ENCODE measurements at regions not wholly inside any gene's neighbourhood (a gene's known extent, or its start where the extent isn't known, plus 50 kb on each side); places are given as distances from the start of the nearest gene placed in this dataset.

GRCh38 chr6:95469511-95469910, 107.8 kb upstream of the MANEA start:
- H3K4me3 Mint-ChIP-seq = no peak overlapping the region
- H3K4me1 Mint-ChIP-seq = no peaks in the 10 kb centered on the region
- peaks cover 3% of the 10 kb centered on the region for H3K27me3 Mint-ChIP-seq
- POLR2A ChIA-PET = no interaction called here
- CTCF ChIA-PET = no interaction called here
- no peaks in the 10 kb centered on the region for H3K36me3 Mint-ChIP-seq (ENCODE audit: low read depth)
- H3K9me3 Mint-ChIP-seq (ENCODE audit: low read depth) = no peaks in the 10 kb centered on the region
- intact Hi-C loops (cut with DNase I, micrococcal nuclease) = no loop called here
- DNase-seq (no peak), ATAC-seq (no peak)
- no peak overlapping the region for H3K27ac Mint-ChIP-seq

- ChIA-PET POLR2A (no interaction called here), CTCF (no interaction called here)
- DNase-seq = no peak
- Mint-ChIP-seq H3K4me1 (no peaks in the 10 kb centered on the region), H3K4me3 (no peak overlapping the region), H3K27me3 (no peaks in the 10 kb centered on the region), H3K9me3 (ENCODE audit: low read depth) (peaks cover 2% of the 10 kb centered on the region), H3K27ac (no peak overlapping the region), H3K36me3 (ENCODE audit: low read depth) (no peaks in the 10 kb centered on the region)
- intact Hi-C loops (cut with DNase I, micrococcal nuclease) = no loop called here
- no peak for ATAC-seq
Measured at GRCh38 chr6:95478941-95479340, 98.4 kb upstream of the MANEA start.

- no peak overlapping the region for H3K4me3 Mint-ChIP-seq
- POLR2A ChIA-PET = no interaction called here
- H3K4me1 Mint-ChIP-seq = peaks cover 9% of the 10 kb centered on the region
- no peaks in the 10 kb centered on the region for H3K36me3 Mint-ChIP-seq (ENCODE audit: low read depth)
- H3K9me3 Mint-ChIP-seq (ENCODE audit: low read depth) = no peaks in the 10 kb centered on the region
- CTCF ChIA-PET = no interaction called here
- intact Hi-C loops (cut with DNase I, micrococcal nuclease) = no loop called here
- H3K27me3 Mint-ChIP-seq = no peaks in the 10 kb centered on the region
- no peak for DNase-seq
- H3K27ac Mint-ChIP-seq = no peak overlapping the region
- no peak for ATAC-seq
Measured at GRCh38 chr6:95487817-95488216, 89.5 kb upstream of the MANEA start.

GRCh38 chr6:95489185-95489863, 88.0 kb upstream of the MANEA start:
- Mint-ChIP-seq H3K9me3 (ENCODE audit: low read depth) (no peaks in the 10 kb centered on the region), H3K27ac (no peak overlapping the region), H3K36me3 (ENCODE audit: low read depth) (no peaks in the 10 kb centered on the region), H3K27me3 (no peaks in the 10 kb centered on the region), H3K4me3 (no peak overlapping the region), H3K4me1 (peaks cover 9% of the 10 kb centered on the region)
- ATAC-seq (no peak), DNase-seq (no peak)
- POLR2A ChIA-PET = no interaction called here
- intact Hi-C loops (cut with DNase I, micrococcal nuclease) = no loop called here
- CTCF ChIA-PET = interaction anchor here (1.1 kb wide), 1 partner anchor 7 kb away, joined by 3 read pairs; no protein-coding TSS in a partner anchor

- Mint-ChIP-seq H3K9me3 (ENCODE audit: low read depth) (peaks cover 4% of the 10 kb centered on the region), H3K27me3 (no peaks in the 10 kb centered on the region), H3K36me3 (ENCODE audit: low read depth) (no peaks in the 10 kb centered on the region), H3K27ac (no peak overlapping the region), H3K4me3 (no peak overlapping the region), H3K4me1 (peaks cover 3% of the 10 kb centered on the region)
- no peak for ATAC-seq
- intact Hi-C loops (cut with DNase I, micrococcal nuclease) = no loop called here
- ChIA-PET POLR2A (no interaction called here), CTCF (no interaction called here)
- no peak for DNase-seq
Measured at GRCh38 chr6:95496769-95497426, 80.4 kb upstream of the MANEA start.

GRCh38 chr6:95501032-95501904, 76.1 kb upstream of the MANEA start:
- CTCF ChIA-PET = interaction anchor here (1.3 kb wide), 1 partner anchor 9 kb away, joined by 3 read pairs; no protein-coding TSS in a partner anchor
- POLR2A ChIA-PET = no interaction called here
- ATAC-seq = peak; percentile 66

GRCh38 chr6:95503568-95503967, 73.8 kb upstream of the MANEA start:
- CTCF ChIA-PET = no interaction called here
- DNase-seq (no peak), ATAC-seq (no peak)
- no peaks in the 10 kb centered on the region for H3K27me3 Mint-ChIP-seq
- no peak overlapping the region for H3K27ac Mint-ChIP-seq
- no peaks in the 10 kb centered on the region for H3K4me1 Mint-ChIP-seq
- H3K36me3 Mint-ChIP-seq (ENCODE audit: low read depth) = peaks cover 3% of the 10 kb centered on the region
- POLR2A ChIA-PET = no interaction called here
- peaks cover 8% of the 10 kb centered on the region for H3K9me3 Mint-ChIP-seq (ENCODE audit: low read depth)
- intact Hi-C loops (cut with DNase I, micrococcal nuclease) = no loop called here
- H3K4me3 Mint-ChIP-seq = no peak overlapping the region

More at GRCh38 chr6:95501032-95501904, 76.1 kb upstream of the MANEA start:
- Mint-ChIP-seq H3K4me1 (no peaks in the 10 kb centered on the region), H3K4me3 (no peak overlapping the region), H3K9me3 (ENCODE audit: low read depth) (peaks cover 12% of the 10 kb centered on the region), H3K36me3 (ENCODE audit: low read depth) (peaks cover 3% of the 10 kb centered on the region), H3K27ac (no peak overlapping the region), H3K27me3 (no peaks in the 10 kb centered on the region)
- DNase-seq = no peak
- intact Hi-C loops (cut with DNase I, micrococcal nuclease) = no loop called here

GRCh38 chr6:95511404-95511803, 65.9 kb upstream of the MANEA start:
- POLR2A ChIA-PET = no interaction called here

GRCh38 chr6:95515975-95516374, 61.4 kb upstream of the MANEA start:
- POLR2A ChIA-PET = no interaction called here
- Mint-ChIP-seq H3K4me3 (no peak overlapping the region), H3K9me3 (ENCODE audit: low read depth) (no peaks in the 10 kb centered on the region), H3K27me3 (peaks cover 3% of the 10 kb centered on the region), H3K27ac (no peak overlapping the region), H3K36me3 (ENCODE audit: low read depth) (no peaks in the 10 kb centered on the region), H3K4me1 (no peaks in the 10 kb centered on the region)
- intact Hi-C loops (cut with DNase I, micrococcal nuclease) = no loop called here
- ATAC-seq (no peak), DNase-seq (no peak)
- CTCF ChIA-PET = no interaction called here

More at GRCh38 chr6:95511404-95511803, 65.9 kb upstream of the MANEA start:
- no peak for ATAC-seq
- Mint-ChIP-seq H3K36me3 (ENCODE audit: low read depth) (no peaks in the 10 kb centered on the region), H3K27me3 (peaks cover 2% of the 10 kb centered on the region), H3K9me3 (ENCODE audit: low read depth) (no peaks in the 10 kb centered on the region), H3K4me3 (no peak overlapping the region), H3K27ac (no peak overlapping the region), H3K4me1 (no peaks in the 10 kb centered on the region)
- intact Hi-C loops (cut with DNase I, micrococcal nuclease) = no loop called here
- CTCF ChIA-PET = interaction anchor here (0.6 kb wide), 1 partner anchor 396 kb away, joined by 5 read pairs; no protein-coding TSS in a partner anchor
- no peak for DNase-seq

GRCh38 chr6:95517004-95517403, 60.3 kb upstream of the MANEA start:
- H3K4me1 Mint-ChIP-seq = no peaks in the 10 kb centered on the region
- H3K9me3 Mint-ChIP-seq (ENCODE audit: low read depth) = no peaks in the 10 kb centered on the region
- no peak overlapping the region for H3K4me3 Mint-ChIP-seq
- no peak for DNase-seq
- CTCF ChIA-PET = no interaction called here
- H3K27me3 Mint-ChIP-seq = peaks cover 3% of the 10 kb centered on the region
- no peaks in the 10 kb centered on the region for H3K36me3 Mint-ChIP-seq (ENCODE audit: low read depth)
- intact Hi-C loops (cut with DNase I, micrococcal nuclease) = no loop called here
- no peak overlapping the region for H3K27ac Mint-ChIP-seq
- POLR2A ChIA-PET = no interaction called here
- no peak for ATAC-seq

- H3K4me3 Mint-ChIP-seq = no peak overlapping the region
- CTCF ChIA-PET = no interaction called here
- H3K36me3 Mint-ChIP-seq (ENCODE audit: low read depth) = no peaks in the 10 kb centered on the region
- peaks cover 3% of the 10 kb centered on the region for H3K27me3 Mint-ChIP-seq
- POLR2A ChIA-PET = no interaction called here
- H3K4me1 Mint-ChIP-seq = no peaks in the 10 kb centered on the region
- no peak for ATAC-seq
- intact Hi-C loops (cut with DNase I, micrococcal nuclease) = no loop called here
- no peak overlapping the region for H3K27ac Mint-ChIP-seq
- no peaks in the 10 kb centered on the region for H3K9me3 Mint-ChIP-seq (ENCODE audit: low read depth)
- no peak for DNase-seq
Measured at GRCh38 chr6:95517568-95517967, 59.8 kb upstream of the MANEA start.

Data from activated CD4-positive, alpha-beta T cell treated with anti-CD3 and anti-CD28 coated beads for 36 hours (primary cell).